H9 (cell line): ENCODE measurements at regions not wholly inside any gene's neighbourhood (a gene's known extent, or its start where the extent isn't known, plus 50 kb on each side); places are given as distances from the start of the nearest gene placed in this dataset.
"Not testable (repeated sequence)": the region's sequence is repeated elsewhere in the genome, so short reads cannot be mapped to it uniquely, and the experiment has no call there.

Experiments
- DNase-seq: peaks from one replicate; pipeline ENCODE4 v3.0.0-alpha.2; 2017
- H2AFZ ChIP-seq: one replicate; pipeline ENCODE4 v1.6.1; 2013; ENCODE audit warnings: mild to moderate bottlenecking, low read length, control low read depth, moderate library complexity
- H2AK5ac ChIP-seq: 2 replicates; pipeline ENCODE4 v1.6.1; 2013; ENCODE audit warnings: low read length, control low read depth, mixed read lengths; ENCODE audit not compliant: insufficient read length
- H2BK120ac ChIP-seq: one replicate; pipeline ENCODE4 v1.6.1; 2013; ENCODE audit warnings: low read depth, mild to moderate bottlenecking, low read length, control low read depth, inconsistent platforms; ENCODE audit not compliant: poor library complexity, severe bottlenecking
- H2BK12ac ChIP-seq: 2 replicates; pipeline ENCODE4 v1.6.1; 2013; ENCODE audit warnings: low read length, control low read depth, mixed read lengths, low read depth; ENCODE audit not compliant: insufficient read length
- H2BK15ac ChIP-seq: 2 replicates; pipeline ENCODE4 v1.6.1; 2013; ENCODE audit warnings: low read depth, low read length, control low read depth
- H2BK20ac ChIP-seq: one replicate; pipeline ENCODE4 v1.6.1; 2013; ENCODE audit warnings: low read depth, mild to moderate bottlenecking, low read length, control low read depth, inconsistent platforms; ENCODE audit not compliant: poor library complexity, severe bottlenecking
- H2BK5ac ChIP-seq: 2 replicates; pipeline ENCODE4 v1.6.1; 2013; ENCODE audit warnings: low read length, control low read depth, mixed read lengths; ENCODE audit not compliant: insufficient read length
- H3K14ac ChIP-seq: 2 replicates; pipeline ENCODE4 v1.6.1; 2013; ENCODE audit warnings: low read length, control low read depth; ENCODE audit not compliant: insufficient read depth
- H3K18ac ChIP-seq: 2 replicates; pipeline ENCODE4 v1.6.1; 2013; ENCODE audit warnings: low read depth, mild to moderate bottlenecking, mixed read lengths, low read length, control low read depth; ENCODE audit not compliant: insufficient read length
- H3K23ac ChIP-seq: 2 replicates; pipeline ENCODE4 v1.6.1; 2013; ENCODE audit warnings: low read length, control low read depth, mixed read lengths, low read depth; ENCODE audit not compliant: insufficient read length
- H3K23me2 ChIP-seq: 2 replicates; pipeline ENCODE4 v1.6.1; 2013; ENCODE audit warnings: low read depth, mild to moderate bottlenecking, mixed read lengths, low read length, control low read depth; ENCODE audit not compliant: insufficient read length, poor library complexity, severe bottlenecking
- H3K27ac ChIP-seq: 2 replicates; pipeline ENCODE4 v1.5.1; 2013; ENCODE audit warnings: low read length, control low read depth, mixed read lengths, low read depth; ENCODE audit not compliant: insufficient read length
- H3K27me3 ChIP-seq: 2 replicates; pipeline ENCODE4 v1.6.1; 2013; ENCODE audit warnings: low read length, control low read depth, inconsistent platforms; ENCODE audit not compliant: insufficient read depth
- H3K4ac ChIP-seq: 2 replicates; pipeline ENCODE4 v1.6.1; 2013; ENCODE audit warnings: low read depth, mild to moderate bottlenecking, control low read depth, inconsistent platforms, low read length, moderate library complexity
- H3K4me1 ChIP-seq: 2 replicates; pipeline ENCODE4 v1.6.1; 2013; ENCODE audit warnings: low read length, control low read depth, inconsistent platforms; ENCODE audit not compliant: insufficient read depth
- H3K4me2 ChIP-seq: 2 replicates; pipeline ENCODE4 v1.6.1; 2013; ENCODE audit warnings: low read length, control low read depth, mixed read lengths; ENCODE audit not compliant: insufficient read length, insufficient read depth
- H3K56ac ChIP-seq: 2 replicates; pipeline ENCODE4 v1.6.1; 2013; ENCODE audit warnings: low read depth, mild to moderate bottlenecking, mixed read lengths, low read length, control low read depth; ENCODE audit not compliant: insufficient read length
- H3K79me1 ChIP-seq: 2 replicates; pipeline ENCODE4 v1.6.1; 2013; ENCODE audit warnings: low read depth, mild to moderate bottlenecking, moderate library complexity, low read length, control low read depth, inconsistent platforms; ENCODE audit not compliant: insufficient read depth, poor library complexity, severe bottlenecking
- H3K79me2 ChIP-seq: 2 replicates; pipeline ENCODE4 v1.6.1; 2013; ENCODE audit warnings: low read length, control low read depth, inconsistent platforms; ENCODE audit not compliant: insufficient read depth
- H3K9ac ChIP-seq: 2 replicates; pipeline ENCODE4 v1.6.1; 2013; ENCODE audit warnings: low read length, control low read depth, mixed read lengths; ENCODE audit not compliant: insufficient read length; ENCODE audit errors: extremely low read depth
- H3K9me3 ChIP-seq: one replicate; pipeline ENCODE4 v1.6.1; 2013; ENCODE audit warnings: low read depth, low read length, inconsistent platforms; ENCODE audit not compliant: control insufficient read depth
- H3T11ph ChIP-seq: one replicate; pipeline ENCODE4 v1.6.1; 2013; ENCODE audit warnings: mild to moderate bottlenecking, low read length, control low read depth, inconsistent platforms
- H4K20me1 ChIP-seq: one replicate; pipeline ENCODE4 v1.6.1; 2013; ENCODE audit not compliant: control insufficient read depth, insufficient read length, insufficient read depth
- H4K5ac ChIP-seq: 2 replicates; pipeline ENCODE4 v1.6.1; 2013; ENCODE audit warnings: low read depth, mild to moderate bottlenecking, mixed read lengths, low read length, control low read depth; ENCODE audit not compliant: insufficient read length
- H4K8ac ChIP-seq: replicated peaks from 2 replicates; pipeline ENCODE4 v1.6.1; 2013; ENCODE audit warnings: low read length, control low read depth, mixed read lengths, low read depth; ENCODE audit not compliant: insufficient read length
- H4K91ac ChIP-seq: 2 replicates; pipeline ENCODE4 v1.6.1; 2013; ENCODE audit warnings: low read depth, mild to moderate bottlenecking, moderate library complexity, mixed read lengths, low read length, control low read depth; ENCODE audit not compliant: insufficient read length
- H3K27ac Mint-ChIP-seq, 3 experiments: 2 replicates in 2 of 3; 3 replicates in 1 of 3; pipeline ENCODE4 v1.8.0; 2020 to 2021; ENCODE audit warnings: mixed read lengths in 3 of 3, mild to moderate bottlenecking in 1 of 3, moderate library complexity in 1 of 3
- H3K27me3 Mint-ChIP-seq: 2 replicates; pipeline ENCODE4 v1.8.0; 2021; ENCODE audit warnings: low read depth, mild to moderate bottlenecking, moderate library complexity, mixed read lengths
- H3K36me3 Mint-ChIP-seq, 3 experiments: 2 replicates in 2 of 3; 3 replicates in 1 of 3; pipeline ENCODE4 v1.8.0; 2020 to 2021; ENCODE audit warnings: low read depth in 3 of 3, mixed read lengths in 3 of 3; ENCODE audit not compliant: insufficient read depth in 1 of 3
- H3K4me1 Mint-ChIP-seq, 2 experiments: 2 replicates each; pipeline ENCODE4 v1.8.0; 2020; ENCODE audit warnings: mixed read lengths in 2 of 2
- H3K4me3 Mint-ChIP-seq, 2 experiments: 2 replicates in 1 of 2; 3 replicates in 1 of 2; pipeline ENCODE4 v1.8.0; 2020 to 2021; ENCODE audit warnings: mild to moderate bottlenecking in 2 of 2, mixed read lengths in 2 of 2, moderate library complexity in 1 of 2
- H3K9me3 Mint-ChIP-seq, 2 experiments: 2 replicates in 1 of 2; 3 replicates in 1 of 2; pipeline ENCODE4 v1.8.0; 2020; ENCODE audit warnings: mild to moderate bottlenecking in 2 of 2, mixed read lengths in 2 of 2, moderate library complexity in 1 of 2
- WGBS: extraction: QIAGEN DNeasy Blood & Tissue Kit; methylation state at CpG from one replicate; pipeline ENCODE4 v1.1.7; 2013; ENCODE audit warnings: missing lambda C conversion rate, low lambda C conversion rate, mixed read lengths; ENCODE audit not compliant: insufficient read length; ENCODE audit errors: extremely low coverage; 5-methylcytosine and 5-hydroxymethylcytosine counted together

GRCh38 chr1:148341729-148342128 is 141.4 kb downstream of the PPIAL4G start:
- H3K9me3 Mint-ChIP-seq, H3K36me3 Mint-ChIP-seq, H2BK20ac ChIP-seq, H4K5ac ChIP-seq, H3K9ac ChIP-seq, H3K79me1 ChIP-seq, H4K8ac ChIP-seq, H3K27ac ChIP-seq, DNase-seq, H3K79me2 ChIP-seq, H3K23me2 ChIP-seq, H3K4me1 ChIP-seq, H2BK15ac ChIP-seq, H3K27ac Mint-ChIP-seq, H3T11ph ChIP-seq, H2BK120ac ChIP-seq, H3K56ac ChIP-seq, H4K91ac ChIP-seq, H3K18ac ChIP-seq, H3K4ac ChIP-seq, H2AFZ ChIP-seq, H3K4me2 ChIP-seq, H3K27me3 ChIP-seq, H2BK12ac ChIP-seq, H4K20me1 ChIP-seq, H3K23ac ChIP-seq, H3K4me3 Mint-ChIP-seq, H2AK5ac ChIP-seq, H2BK5ac ChIP-seq, H3K9me3 ChIP-seq, H3K14ac ChIP-seq, H3K27me3 Mint-ChIP-seq: not testable (repeated sequence)
- WGBS, result no CpG with 5 or more reads among the region's 1 CpG
- peaks cover 11% of the 10 kb centered on the region in 2 experiments for H3K4me1 Mint-ChIP-seq

GRCh38 chr1:148336121-148336918 is 146.8 kb downstream of the PPIAL4G start:
- not testable (repeated sequence) for H3K9me3 ChIP-seq, H3K4me2 ChIP-seq, H3K23ac ChIP-seq, H3K56ac ChIP-seq, H2BK20ac ChIP-seq, H2AK5ac ChIP-seq, H4K20me1 ChIP-seq, H3K79me1 ChIP-seq, H3K27ac ChIP-seq, H4K5ac ChIP-seq, H3K14ac ChIP-seq, H3T11ph ChIP-seq, H3K27me3 ChIP-seq, H4K91ac ChIP-seq, H3K4me1 ChIP-seq, DNase-seq, H3K4ac ChIP-seq, H3K27ac Mint-ChIP-seq, H3K9ac ChIP-seq, H3K79me2 ChIP-seq, H2BK12ac ChIP-seq, H4K8ac ChIP-seq, H2BK120ac ChIP-seq, H2BK15ac ChIP-seq, H3K27me3 Mint-ChIP-seq, H2AFZ ChIP-seq, H3K18ac ChIP-seq, H2BK5ac ChIP-seq
- H3K4me1 Mint-ChIP-seq, result peaks cover 30% of the 10 kb centered on the region in 2 experiments
- H3K23me2 ChIP-seq, result peaks cover 13% of the 10 kb centered on the region
- no CpG with 5 or more reads among the region's 5 CpGs for WGBS
- peak overlapping the region in 1 of 2 experiments; percentile 10; a peak in 1 of 5 replicates for H3K4me3 Mint-ChIP-seq
- H3K36me3 Mint-ChIP-seq, result peaks cover 0 to 14% (median 2%) of the 10 kb centered on the region in 3 experiments; a peak in 6 of 7 replicates
- peaks cover 7 to 14% of the 10 kb centered on the region in 2 experiments for H3K9me3 Mint-ChIP-seq
